HEK293 (cell line): ENCODE measurements at regions not wholly inside any gene's neighbourhood (a gene's known extent, or its start where the extent isn't known, plus 50 kb on each side); places are given as distances from the start of the nearest gene placed in this dataset.

Source experiments
- GFI1B ChIP-seq: fragments of 450-650 bp; formaldehyde crosslinking; IDR thresholded peaks from 2 replicates; pipeline ENCODE4 v1.5.1; 2016; ENCODE audit warnings: missing biosample characterization, missing genetic modification characterization
- KLF9 ChIP-seq: fragments of 450-650 bp; formaldehyde crosslinking; IDR thresholded peaks from 2 replicates; pipeline ENCODE4 v1.5.1; 2016; ENCODE audit warnings: missing biosample characterization, missing genetic modification characterization, low read depth
- SCRT2 ChIP-seq: fragments of 450-650 bp; formaldehyde crosslinking; IDR thresholded peaks from 2 replicates; pipeline ENCODE4 v1.5.1; 2016; ENCODE audit warnings: missing biosample characterization, missing genetic modification characterization
- WT1 ChIP-seq: fragments of 450-650 bp; formaldehyde crosslinking; IDR thresholded peaks from 2 replicates; pipeline ENCODE4 v1.5.1; 2016; ENCODE audit warnings: missing biosample characterization, missing genetic modification characterization
- ZEB2 ChIP-seq: fragments of 450-650 bp; formaldehyde crosslinking; IDR thresholded peaks from 2 replicates; pipeline ENCODE4 v1.5.1; 2016; ENCODE audit warnings: missing biosample characterization, missing genetic modification characterization
- ZFP41 ChIP-seq: fragments of 450-650 bp; formaldehyde crosslinking; IDR thresholded peaks from 2 replicates; pipeline ENCODE4 v1.5.1; 2016; ENCODE audit warnings: missing biosample characterization, missing genetic modification characterization, borderline replicate concordance
- ZNF10 ChIP-seq: fragments of 450-650 bp; formaldehyde crosslinking; IDR thresholded peaks from 2 replicates; pipeline ENCODE4 v1.5.1; 2017; ENCODE audit warnings: missing biosample characterization, missing genetic modification characterization
- ZNF211 ChIP-seq: fragments of 450-650 bp; formaldehyde crosslinking; IDR thresholded peaks from 2 replicates; pipeline ENCODE4 v1.5.1; 2016; ENCODE audit warnings: low read depth, missing biosample characterization, missing genetic modification characterization
- ZNF266 ChIP-seq: fragments of 450-650 bp; formaldehyde crosslinking; IDR thresholded peaks from 2 replicates; pipeline ENCODE4 v1.5.1; 2016; ENCODE audit warnings: missing biosample characterization, missing genetic modification characterization, low read depth
- ZNF292 ChIP-seq: fragments of 450-650 bp; formaldehyde crosslinking; IDR thresholded peaks from 2 replicates; pipeline ENCODE4 v1.5.1; 2016; ENCODE audit warnings: low read depth, missing biosample characterization, missing genetic modification characterization, borderline replicate concordance
- ZNF529 ChIP-seq: fragments of 450-650 bp; formaldehyde crosslinking; IDR thresholded peaks from 2 replicates; pipeline ENCODE4 v1.5.1; 2017; ENCODE audit warnings: missing genetic modification characterization, missing biosample characterization; ENCODE audit not compliant: insufficient replicate concordance
- ZNF600 ChIP-seq: fragments of 450-650 bp; formaldehyde crosslinking; IDR thresholded peaks from 2 replicates; pipeline ENCODE4 v1.5.1; 2016; ENCODE audit warnings: missing biosample characterization, missing genetic modification characterization
- ZNF624 ChIP-seq: fragments of 450-650 bp; formaldehyde crosslinking; IDR thresholded peaks from 2 replicates; pipeline ENCODE4 v1.5.1; 2017; ENCODE audit warnings: missing biosample characterization, missing genetic modification characterization
- ZNF626 ChIP-seq: fragments of 450-650 bp; sonication (Bioruptor Pico); formaldehyde crosslinking; IDR thresholded peaks from 2 replicates; pipeline ENCODE4 v1.5.1; 2018; ENCODE audit warnings: missing biosample characterization, missing genetic modification characterization, inconsistent platforms
- ZNF654 ChIP-seq: fragments of 450-650 bp; formaldehyde crosslinking; IDR thresholded peaks from 2 replicates; pipeline ENCODE4 v1.5.1; 2016; ENCODE audit warnings: low read depth, missing biosample characterization, missing genetic modification characterization
- ZNF776 ChIP-seq: fragments of 450-650 bp; formaldehyde crosslinking; IDR thresholded peaks from 2 replicates; pipeline ENCODE4 v1.5.0; 2017; ENCODE audit warnings: missing biosample characterization, missing genetic modification characterization, borderline replicate concordance
- ZSCAN23 ChIP-seq: fragments of 450-650 bp; formaldehyde crosslinking; IDR thresholded peaks from 2 replicates; pipeline ENCODE4 v1.5.1; 2016; ENCODE audit warnings: missing biosample characterization, missing genetic modification characterization
- TF ChIP-seq, protein P1 (sequence below): fragments of 450-650 bp; formaldehyde crosslinking; IDR thresholded peaks from 2 replicates; pipeline ENCODE4 v1.5.1; 2016; ENCODE audit warnings: missing biosample characterization, missing genetic modification characterization, borderline replicate concordance
- TF ChIP-seq, protein P2 (sequence below): fragments of 450-650 bp; formaldehyde crosslinking; conservative IDR thresholded peaks from 2 replicates; pipeline ENCODE4 v1.5.1; 2016; ENCODE audit warnings: low read depth, missing biosample characterization, missing genetic modification characterization
- TF ChIP-seq, protein P3 (sequence below): fragments of 450-650 bp; IDR thresholded peaks from 2 replicates; pipeline ENCODE4 v1.5.1; 2018; ENCODE audit warnings: missing biosample characterization, missing genetic modification characterization
- TF ChIP-seq, protein P4 (sequence below): fragments of 450-650 bp; formaldehyde crosslinking; IDR thresholded peaks from 2 replicates; pipeline ENCODE4 v1.5.1; 2016; ENCODE audit warnings: missing biosample characterization, missing genetic modification characterization
- TF ChIP-seq, protein P5 (sequence below): fragments of 450-650 bp; formaldehyde crosslinking; IDR thresholded peaks from 2 replicates; pipeline ENCODE4 v1.5.1; 2016; ENCODE audit warnings: missing biosample characterization, missing genetic modification characterization

DNA sequence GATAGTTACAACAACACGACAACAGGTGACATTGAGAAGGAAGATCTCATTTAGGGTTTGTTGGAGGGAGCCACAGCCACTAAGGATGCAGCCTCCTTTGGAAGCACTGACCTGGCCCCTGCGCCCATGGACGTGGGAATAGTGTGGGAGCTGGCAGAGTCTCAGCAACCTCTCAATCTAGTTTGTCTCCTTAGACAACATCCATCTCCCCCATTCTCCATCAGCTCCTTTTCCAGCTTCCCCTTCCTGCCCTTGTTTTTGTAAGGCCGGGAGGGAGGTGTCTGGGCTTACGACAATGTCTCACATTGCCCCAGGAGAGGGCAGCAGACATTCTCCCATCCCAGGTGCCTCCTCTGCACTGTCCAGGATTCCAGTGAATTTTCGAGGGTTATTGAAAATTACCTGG, 170.2 kb upstream of the PZP start (continued):
- TF ChIP-seq WT1 (tag by site-specific recombination) (no peak), ZNF654 (peak; percentile 41), GFI1B (no peak), ZNF600 (tag by site-specific recombination) (no peak), ZNF292 (no peak), ZNF776 (tag by site-specific recombination) (no peak), ZNF211 (tag by site-specific recombination) (no peak), ZSCAN23 (tag by site-specific recombination) (no peak), ZNF529 (tag by site-specific recombination) (no peak), ZEB2 (tag by site-specific recombination) (no peak), ZNF266 (no peak), KLF9 (tag by site-specific recombination) (no peak), ZFP41 (tag by site-specific recombination) (no peak), ZNF624 (tag by site-specific recombination) (no peak), SCRT2 (tag by site-specific recombination) (0 out of 2 replicates have a peak, but pooled peaks have one; percentile 51), ZNF626 (tag by site-specific recombination) (no peak), ZNF10 (tag by site-specific recombination) (no peak)
- TF ChIP-seq, protein P1, sequence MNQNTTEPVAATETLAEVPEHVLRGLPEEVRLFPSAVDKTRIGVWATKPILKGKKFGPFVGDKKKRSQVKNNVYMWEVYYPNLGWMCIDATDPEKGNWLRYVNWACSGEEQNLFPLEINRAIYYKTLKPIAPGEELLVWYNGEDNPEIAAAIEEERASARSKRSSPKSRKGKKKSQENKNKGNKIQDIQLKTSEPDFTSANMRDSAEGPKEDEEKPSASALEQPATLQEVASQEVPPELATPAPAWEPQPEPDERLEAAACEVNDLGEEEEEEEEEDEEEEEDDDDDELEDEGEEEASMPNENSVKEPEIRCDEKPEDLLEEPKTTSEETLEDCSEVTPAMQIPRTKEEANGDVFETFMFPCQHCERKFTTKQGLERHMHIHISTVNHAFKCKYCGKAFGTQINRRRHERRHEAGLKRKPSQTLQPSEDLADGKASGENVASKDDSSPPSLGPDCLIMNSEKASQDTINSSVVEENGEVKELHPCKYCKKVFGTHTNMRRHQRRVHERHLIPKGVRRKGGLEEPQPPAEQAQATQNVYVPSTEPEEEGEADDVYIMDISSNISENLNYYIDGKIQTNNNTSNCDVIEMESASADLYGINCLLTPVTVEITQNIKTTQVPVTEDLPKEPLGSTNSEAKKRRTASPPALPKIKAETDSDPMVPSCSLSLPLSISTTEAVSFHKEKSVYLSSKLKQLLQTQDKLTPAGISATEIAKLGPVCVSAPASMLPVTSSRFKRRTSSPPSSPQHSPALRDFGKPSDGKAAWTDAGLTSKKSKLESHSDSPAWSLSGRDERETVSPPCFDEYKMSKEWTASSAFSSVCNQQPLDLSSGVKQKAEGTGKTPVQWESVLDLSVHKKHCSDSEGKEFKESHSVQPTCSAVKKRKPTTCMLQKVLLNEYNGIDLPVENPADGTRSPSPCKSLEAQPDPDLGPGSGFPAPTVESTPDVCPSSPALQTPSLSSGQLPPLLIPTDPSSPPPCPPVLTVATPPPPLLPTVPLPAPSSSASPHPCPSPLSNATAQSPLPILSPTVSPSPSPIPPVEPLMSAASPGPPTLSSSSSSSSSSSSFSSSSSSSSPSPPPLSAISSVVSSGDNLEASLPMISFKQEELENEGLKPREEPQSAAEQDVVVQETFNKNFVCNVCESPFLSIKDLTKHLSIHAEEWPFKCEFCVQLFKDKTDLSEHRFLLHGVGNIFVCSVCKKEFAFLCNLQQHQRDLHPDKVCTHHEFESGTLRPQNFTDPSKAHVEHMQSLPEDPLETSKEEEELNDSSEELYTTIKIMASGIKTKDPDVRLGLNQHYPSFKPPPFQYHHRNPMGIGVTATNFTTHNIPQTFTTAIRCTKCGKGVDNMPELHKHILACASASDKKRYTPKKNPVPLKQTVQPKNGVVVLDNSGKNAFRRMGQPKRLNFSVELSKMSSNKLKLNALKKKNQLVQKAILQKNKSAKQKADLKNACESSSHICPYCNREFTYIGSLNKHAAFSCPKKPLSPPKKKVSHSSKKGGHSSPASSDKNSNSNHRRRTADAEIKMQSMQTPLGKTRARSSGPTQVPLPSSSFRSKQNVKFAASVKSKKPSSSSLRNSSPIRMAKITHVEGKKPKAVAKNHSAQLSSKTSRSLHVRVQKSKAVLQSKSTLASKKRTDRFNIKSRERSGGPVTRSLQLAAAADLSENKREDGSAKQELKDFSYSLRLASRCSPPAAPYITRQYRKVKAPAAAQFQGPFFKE (tag by site-specific recombination) = no peak
- TF ChIP-seq, protein P2, sequence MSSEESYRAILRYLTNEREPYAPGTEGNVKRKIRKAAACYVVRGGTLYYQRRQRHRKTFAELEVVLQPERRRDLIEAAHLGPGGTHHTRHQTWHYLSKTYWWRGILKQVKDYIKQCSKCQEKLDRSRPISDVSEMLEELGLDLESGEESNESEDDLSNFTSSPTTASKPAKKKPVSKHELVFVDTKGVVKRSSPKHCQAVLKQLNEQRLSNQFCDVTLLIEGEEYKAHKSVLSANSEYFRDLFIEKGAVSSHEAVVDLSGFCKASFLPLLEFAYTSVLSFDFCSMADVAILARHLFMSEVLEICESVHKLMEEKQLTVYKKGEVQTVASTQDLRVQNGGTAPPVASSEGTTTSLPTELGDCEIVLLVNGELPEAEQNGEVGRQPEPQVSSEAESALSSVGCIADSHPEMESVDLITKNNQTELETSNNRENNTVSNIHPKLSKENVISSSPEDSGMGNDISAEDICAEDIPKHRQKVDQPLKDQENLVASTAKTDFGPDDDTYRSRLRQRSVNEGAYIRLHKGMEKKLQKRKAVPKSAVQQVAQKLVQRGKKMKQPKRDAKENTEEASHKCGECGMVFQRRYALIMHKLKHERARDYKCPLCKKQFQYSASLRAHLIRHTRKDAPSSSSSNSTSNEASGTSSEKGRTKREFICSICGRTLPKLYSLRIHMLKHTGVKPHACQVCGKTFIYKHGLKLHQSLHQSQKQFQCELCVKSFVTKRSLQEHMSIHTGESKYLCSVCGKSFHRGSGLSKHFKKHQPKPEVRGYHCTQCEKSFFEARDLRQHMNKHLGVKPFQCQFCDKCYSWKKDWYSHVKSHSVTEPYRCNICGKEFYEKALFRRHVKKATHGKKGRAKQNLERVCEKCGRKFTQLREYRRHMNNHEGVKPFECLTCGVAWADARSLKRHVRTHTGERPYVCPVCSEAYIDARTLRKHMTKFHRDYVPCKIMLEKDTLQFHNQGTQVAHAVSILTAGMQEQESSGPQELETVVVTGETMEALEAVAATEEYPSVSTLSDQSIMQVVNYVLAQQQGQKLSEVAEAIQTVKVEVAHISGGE (tag by site-specific recombination) = no peak
- TF ChIP-seq, protein P3, sequence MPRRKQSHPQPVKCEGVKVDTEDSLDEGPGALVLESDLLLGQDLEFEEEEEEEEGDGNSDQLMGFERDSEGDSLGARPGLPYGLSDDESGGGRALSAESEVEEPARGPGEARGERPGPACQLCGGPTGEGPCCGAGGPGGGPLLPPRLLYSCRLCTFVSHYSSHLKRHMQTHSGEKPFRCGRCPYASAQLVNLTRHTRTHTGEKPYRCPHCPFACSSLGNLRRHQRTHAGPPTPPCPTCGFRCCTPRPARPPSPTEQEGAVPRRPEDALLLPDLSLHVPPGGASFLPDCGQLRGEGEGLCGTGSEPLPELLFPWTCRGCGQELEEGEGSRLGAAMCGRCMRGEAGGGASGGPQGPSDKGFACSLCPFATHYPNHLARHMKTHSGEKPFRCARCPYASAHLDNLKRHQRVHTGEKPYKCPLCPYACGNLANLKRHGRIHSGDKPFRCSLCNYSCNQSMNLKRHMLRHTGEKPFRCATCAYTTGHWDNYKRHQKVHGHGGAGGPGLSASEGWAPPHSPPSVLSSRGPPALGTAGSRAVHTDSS (tag by site-specific recombination) = no peak
- TF ChIP-seq, protein P4, sequence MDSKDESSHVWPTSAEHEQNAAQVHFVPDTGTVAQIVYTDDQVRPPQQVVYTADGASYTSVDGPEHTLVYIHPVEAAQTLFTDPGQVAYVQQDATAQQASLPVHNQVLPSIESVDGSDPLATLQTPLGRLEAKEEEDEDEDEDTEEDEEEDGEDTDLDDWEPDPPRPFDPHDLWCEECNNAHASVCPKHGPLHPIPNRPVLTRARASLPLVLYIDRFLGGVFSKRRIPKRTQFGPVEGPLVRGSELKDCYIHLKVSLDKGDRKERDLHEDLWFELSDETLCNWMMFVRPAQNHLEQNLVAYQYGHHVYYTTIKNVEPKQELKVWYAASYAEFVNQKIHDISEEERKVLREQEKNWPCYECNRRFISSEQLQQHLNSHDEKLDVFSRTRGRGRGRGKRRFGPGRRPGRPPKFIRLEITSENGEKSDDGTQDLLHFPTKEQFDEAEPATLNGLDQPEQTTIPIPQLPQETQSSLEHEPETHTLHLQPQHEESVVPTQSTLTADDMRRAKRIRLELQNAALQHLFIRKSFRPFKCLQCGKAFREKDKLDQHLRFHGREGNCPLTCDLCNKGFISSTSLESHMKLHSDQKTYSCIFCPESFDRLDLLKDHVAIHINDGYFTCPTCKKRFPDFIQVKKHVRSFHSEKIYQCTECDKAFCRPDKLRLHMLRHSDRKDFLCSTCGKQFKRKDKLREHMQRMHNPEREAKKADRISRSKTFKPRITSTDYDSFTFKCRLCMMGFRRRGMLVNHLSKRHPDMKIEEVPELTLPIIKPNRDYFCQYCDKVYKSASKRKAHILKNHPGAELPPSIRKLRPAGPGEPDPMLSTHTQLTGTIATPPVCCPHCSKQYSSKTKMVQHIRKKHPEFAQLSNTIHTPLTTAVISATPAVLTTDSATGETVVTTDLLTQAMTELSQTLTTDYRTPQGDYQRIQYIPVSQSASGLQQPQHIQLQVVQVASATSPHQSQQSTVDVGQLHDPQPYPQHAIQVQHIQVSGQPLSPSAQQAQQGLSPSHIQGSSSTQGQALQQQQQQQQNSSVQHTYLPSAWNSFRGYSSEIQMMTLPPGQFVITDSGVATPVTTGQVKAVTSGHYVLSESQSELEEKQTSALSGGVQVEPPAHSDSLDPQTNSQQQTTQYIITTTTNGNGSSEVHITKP (tag by site-specific recombination) = peak; percentile 96
- TF ChIP-seq, protein P5, sequence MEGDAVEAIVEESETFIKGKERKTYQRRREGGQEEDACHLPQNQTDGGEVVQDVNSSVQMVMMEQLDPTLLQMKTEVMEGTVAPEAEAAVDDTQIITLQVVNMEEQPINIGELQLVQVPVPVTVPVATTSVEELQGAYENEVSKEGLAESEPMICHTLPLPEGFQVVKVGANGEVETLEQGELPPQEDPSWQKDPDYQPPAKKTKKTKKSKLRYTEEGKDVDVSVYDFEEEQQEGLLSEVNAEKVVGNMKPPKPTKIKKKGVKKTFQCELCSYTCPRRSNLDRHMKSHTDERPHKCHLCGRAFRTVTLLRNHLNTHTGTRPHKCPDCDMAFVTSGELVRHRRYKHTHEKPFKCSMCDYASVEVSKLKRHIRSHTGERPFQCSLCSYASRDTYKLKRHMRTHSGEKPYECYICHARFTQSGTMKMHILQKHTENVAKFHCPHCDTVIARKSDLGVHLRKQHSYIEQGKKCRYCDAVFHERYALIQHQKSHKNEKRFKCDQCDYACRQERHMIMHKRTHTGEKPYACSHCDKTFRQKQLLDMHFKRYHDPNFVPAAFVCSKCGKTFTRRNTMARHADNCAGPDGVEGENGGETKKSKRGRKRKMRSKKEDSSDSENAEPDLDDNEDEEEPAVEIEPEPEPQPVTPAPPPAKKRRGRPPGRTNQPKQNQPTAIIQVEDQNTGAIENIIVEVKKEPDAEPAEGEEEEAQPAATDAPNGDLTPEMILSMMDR (tag by site-specific recombination) = peak; percentile 22; the same call in 1 of the 2 replicates
